ENCODE measurements at regions not wholly inside any gene's neighbourhood (a gene's known extent, or its start where the extent isn't known, plus 50 kb on each side); places are given as distances from the start of the nearest gene placed in this dataset.

- DNase-seq (ENCODE audit: insufficient read length, low spot score) = no peak
- FAIRE-seq = no peak
- no peak for TF ChIP-seq CTCF (IDR thresholded peaks at IDR 0.05; ENCODE audit: insufficient read depth, missing control alignments)
Measured at GRCh38 chr13:76717092-76717491, 169.1 kb downstream of the KCTD12 start.

GRCh38 chr13:76715621-76716020, 170.6 kb downstream of the KCTD12 start:
- no peak for TF ChIP-seq CTCF (IDR thresholded peaks at IDR 0.05; ENCODE audit: insufficient read depth, missing control alignments)
- DNase-seq (ENCODE audit: insufficient read length, low spot score) = no peak
- no peak for FAIRE-seq

- no peak for TF ChIP-seq CTCF (IDR thresholded peaks at IDR 0.05; ENCODE audit: insufficient read depth, missing control alignments)
- FAIRE-seq (no peak), DNase-seq (ENCODE audit: insufficient read length, low spot score) (no peak)
Measured at GRCh38 chr13:76715075-76715474, 171.1 kb downstream of the KCTD12 start.

- no peak for TF ChIP-seq CTCF (IDR thresholded peaks at IDR 0.05; ENCODE audit: insufficient read depth, missing control alignments)
- DNase-seq (ENCODE audit: insufficient read length, low spot score) (no peak), FAIRE-seq (no peak)
Measured at GRCh38 chr13:76713280-76713679, 172.9 kb downstream of the KCTD12 start.

GRCh38 chr13:76711550-76712182, 174.5 kb downstream of the KCTD12 start:
- TF ChIP-seq CTCF (IDR thresholded peaks at IDR 0.05; ENCODE audit: insufficient read depth, missing control alignments) = no peak
- DNase-seq (ENCODE audit: insufficient read length, low spot score) (no peak), FAIRE-seq (no peak)

- FAIRE-seq (no peak), DNase-seq (ENCODE audit: insufficient read length, low spot score) (no peak)
- TF ChIP-seq CTCF (IDR thresholded peaks at IDR 0.05; ENCODE audit: insufficient read depth, missing control alignments) = no peak
Measured at GRCh38 chr13:76709851-76710250, 176.4 kb downstream of the KCTD12 start.

- DNase-seq (ENCODE audit: insufficient read length, low spot score) (no peak), FAIRE-seq (no peak)
- TF ChIP-seq CTCF (IDR thresholded peaks at IDR 0.05; ENCODE audit: insufficient read depth, missing control alignments) = no peak
Measured at GRCh38 chr13:76708138-76708688, 178.0 kb downstream of the KCTD12 start.
